ENCODE measurements at regions not wholly inside any gene's neighbourhood (a gene's known extent, or its start where the extent isn't known, plus 50 kb on each side); places are given as distances from the start of the nearest gene placed in this dataset.

DNA sequence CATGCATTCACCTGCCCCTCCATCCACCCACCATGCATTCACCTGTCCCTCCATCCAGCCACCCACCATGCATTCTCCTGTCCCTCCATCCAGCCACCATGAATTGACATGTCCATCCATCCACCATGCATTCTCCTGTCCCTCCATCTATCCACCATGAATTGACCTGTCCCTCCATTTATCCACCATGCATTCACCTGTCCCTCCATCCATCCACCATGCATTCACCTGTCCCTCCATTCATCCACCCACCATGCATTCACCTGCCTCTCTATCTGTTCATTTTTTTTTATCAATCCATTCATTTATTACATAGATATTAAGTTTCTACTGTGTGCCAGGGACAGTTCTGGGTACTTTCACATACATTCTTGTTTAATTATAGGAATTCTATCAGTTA is 69.2 kb downstream of the MYCN start:
- TF ChIP-seq, protein P1, sequence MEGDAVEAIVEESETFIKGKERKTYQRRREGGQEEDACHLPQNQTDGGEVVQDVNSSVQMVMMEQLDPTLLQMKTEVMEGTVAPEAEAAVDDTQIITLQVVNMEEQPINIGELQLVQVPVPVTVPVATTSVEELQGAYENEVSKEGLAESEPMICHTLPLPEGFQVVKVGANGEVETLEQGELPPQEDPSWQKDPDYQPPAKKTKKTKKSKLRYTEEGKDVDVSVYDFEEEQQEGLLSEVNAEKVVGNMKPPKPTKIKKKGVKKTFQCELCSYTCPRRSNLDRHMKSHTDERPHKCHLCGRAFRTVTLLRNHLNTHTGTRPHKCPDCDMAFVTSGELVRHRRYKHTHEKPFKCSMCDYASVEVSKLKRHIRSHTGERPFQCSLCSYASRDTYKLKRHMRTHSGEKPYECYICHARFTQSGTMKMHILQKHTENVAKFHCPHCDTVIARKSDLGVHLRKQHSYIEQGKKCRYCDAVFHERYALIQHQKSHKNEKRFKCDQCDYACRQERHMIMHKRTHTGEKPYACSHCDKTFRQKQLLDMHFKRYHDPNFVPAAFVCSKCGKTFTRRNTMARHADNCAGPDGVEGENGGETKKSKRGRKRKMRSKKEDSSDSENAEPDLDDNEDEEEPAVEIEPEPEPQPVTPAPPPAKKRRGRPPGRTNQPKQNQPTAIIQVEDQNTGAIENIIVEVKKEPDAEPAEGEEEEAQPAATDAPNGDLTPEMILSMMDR (IDR thresholded peaks at IDR 0.05; ENCODE audit: insufficient read depth, low read length, poor library complexity, severe bottlenecking) = no peak
- no peak for TF ChIP-seq EZH2phosphoT487 (conservative IDR thresholded peaks at IDR 0.05; ENCODE audit: low read length)
